Adrenal gland (tissue), 5 donors: ENCODE measurements at regions not wholly inside any gene's neighbourhood (a gene's known extent, or its start where the extent isn't known, plus 50 kb on each side); places are given as distances from the start of the nearest gene placed in this dataset.

Experiments
- POLR2A ChIP-seq, 2 donors: fragments of 450-650 bp; IDR thresholded peaks; one replicate each; pipeline ENCODE4 v1.6.1; 2017; ENCODE audit warnings: antibody characterized with exemption in 2 of 2, mild to moderate bottlenecking in 2 of 2, moderate library complexity in 1 of 2
- TF ChIP-seq, protein P1 (sequence below), 6 experiments: fragments of 450-650 bp in 4 of 6; fragments of 200-600 bp in 2 of 6; sonication (generic) in 1 of 6; IDR thresholded peaks; 1 replicate in 5 of 6; 2 replicates in 1 of 6; pipeline versions ENCODE4 v1.5.1 to v1.8.0; 2016 to 2021; ENCODE audit warnings: antibody characterized with exemption in 6 of 6, mild to moderate bottlenecking in 2 of 6, moderate library complexity in 1 of 6
- donor health status: DM: no; HTN: no; CAD: no.

GRCh38 chr20:11195169-11195568, 521.4 kb upstream of the JAG1 start:
- TF ChIP-seq, protein P1, sequence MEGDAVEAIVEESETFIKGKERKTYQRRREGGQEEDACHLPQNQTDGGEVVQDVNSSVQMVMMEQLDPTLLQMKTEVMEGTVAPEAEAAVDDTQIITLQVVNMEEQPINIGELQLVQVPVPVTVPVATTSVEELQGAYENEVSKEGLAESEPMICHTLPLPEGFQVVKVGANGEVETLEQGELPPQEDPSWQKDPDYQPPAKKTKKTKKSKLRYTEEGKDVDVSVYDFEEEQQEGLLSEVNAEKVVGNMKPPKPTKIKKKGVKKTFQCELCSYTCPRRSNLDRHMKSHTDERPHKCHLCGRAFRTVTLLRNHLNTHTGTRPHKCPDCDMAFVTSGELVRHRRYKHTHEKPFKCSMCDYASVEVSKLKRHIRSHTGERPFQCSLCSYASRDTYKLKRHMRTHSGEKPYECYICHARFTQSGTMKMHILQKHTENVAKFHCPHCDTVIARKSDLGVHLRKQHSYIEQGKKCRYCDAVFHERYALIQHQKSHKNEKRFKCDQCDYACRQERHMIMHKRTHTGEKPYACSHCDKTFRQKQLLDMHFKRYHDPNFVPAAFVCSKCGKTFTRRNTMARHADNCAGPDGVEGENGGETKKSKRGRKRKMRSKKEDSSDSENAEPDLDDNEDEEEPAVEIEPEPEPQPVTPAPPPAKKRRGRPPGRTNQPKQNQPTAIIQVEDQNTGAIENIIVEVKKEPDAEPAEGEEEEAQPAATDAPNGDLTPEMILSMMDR (IDR thresholded peaks at IDR 0.05), result no peak
- no peak for TF ChIP-seq POLR2A (IDR thresholded peaks at IDR 0.05)
